GM12891 (cell line): ENCODE measurements at regions not wholly inside any gene's neighbourhood (a gene's known extent, or its start where the extent isn't known, plus 50 kb on each side); places are given as distances from the start of the nearest gene placed in this dataset.

Experiments used
- PAX5 ChIP-seq: IDR thresholded peaks from 2 replicates; pipeline ENCODE4 v1.6.1; 2011; ENCODE audit warnings: low read length, moderate library complexity, mild to moderate bottlenecking; ENCODE audit not compliant: insufficient read depth, severe bottlenecking
- POLR2A ChIP-seq: IDR thresholded peaks from 2 replicates; pipeline ENCODE4 v1.6.1; 2011; ENCODE audit warnings: low read depth, low read length, control low read depth
- POLR2AphosphoS5 ChIP-seq: IDR thresholded peaks from 2 replicates; pipeline ENCODE4 v1.6.1; 2011; ENCODE audit warnings: low read depth, low read length, control low read depth
- POU2F2 ChIP-seq: IDR thresholded peaks from 2 replicates; pipeline ENCODE4 v1.6.1; 2011; ENCODE audit warnings: low read depth, mild to moderate bottlenecking, control low read depth, low read length, moderate library complexity
- SPI1 ChIP-seq: IDR thresholded peaks from 2 replicates; pipeline ENCODE4 v1.6.1; 2011; ENCODE audit warnings: low read depth, low read length, control low read depth
- TAF1 ChIP-seq: IDR thresholded peaks from 2 replicates; pipeline ENCODE4 v1.6.1; 2011; ENCODE audit warnings: low read depth, low read length, control low read depth

DNA sequence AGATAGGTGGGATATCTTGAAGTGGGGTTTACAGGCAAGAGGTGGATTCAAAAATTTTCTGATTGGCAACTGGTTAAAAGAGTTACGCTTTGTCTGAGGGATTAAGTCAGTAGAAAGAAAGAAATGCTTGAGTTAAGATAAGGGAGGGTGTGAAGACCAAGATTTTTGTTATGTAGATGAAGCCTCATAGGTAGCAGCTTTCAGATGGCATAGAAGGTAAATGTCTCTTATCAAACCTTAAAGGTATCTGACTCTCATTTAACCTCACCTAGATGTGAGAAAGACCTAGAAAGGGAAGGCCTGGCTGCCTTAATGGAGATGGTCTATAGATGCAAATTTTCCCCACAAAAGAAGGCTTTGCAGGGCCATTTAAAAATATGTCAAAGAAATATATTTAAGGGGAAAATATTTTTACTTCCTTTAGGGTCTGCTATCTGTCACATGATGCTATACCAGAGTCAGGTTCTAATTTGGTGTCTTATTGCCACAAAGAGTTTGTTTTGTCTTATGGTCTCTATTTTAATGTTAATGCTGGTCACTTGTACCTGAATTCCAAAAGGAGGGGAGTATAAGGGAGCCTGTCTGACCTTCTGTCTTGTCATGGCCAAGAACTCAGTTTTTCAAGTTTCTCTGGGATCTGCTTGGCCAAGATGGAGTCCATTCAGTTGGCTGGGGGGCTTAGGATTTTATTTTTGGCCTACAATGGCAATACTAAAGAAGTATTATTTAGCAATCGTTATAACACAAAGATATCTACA, 699.1 kb upstream of the AMOT start:
- TF ChIP-seq POLR2A (no peak), TAF1 (no peak), SPI1 (no peak), POLR2AphosphoS5 (no peak), POU2F2 (no peak), PAX5 (no peak)
